Activated CD8-positive, alpha-beta T cell treated with anti-CD3 and anti-CD28 coated beads for 36 hours (primary cell): ENCODE measurements at regions not wholly inside any gene's neighbourhood (a gene's known extent, or its start where the extent isn't known, plus 50 kb on each side); places are given as distances from the start of the nearest gene placed in this dataset.

Experiments used
- ATAC-seq: fragments of 200-7000 bp; cut with Tn5 transposase; one replicate; pipeline ENCODE4 v1.10.0; 2021; ENCODE audit warnings: mild to moderate bottlenecking, moderate library complexity
- CTCF ChIA-PET: fragments of 350-600 bp; sonication (Branson Sonifier 250); formaldehyde crosslinking; loops from one replicate; lab custom pipeline; 2021; ENCODE audit warnings: antibody characterized with exemption; lab: Charles Lee
- POLR2A ChIA-PET: fragments of 350-600 bp; sonication (Branson Sonifier 250); formaldehyde crosslinking; loops from one replicate; lab custom pipeline; 2021; ENCODE audit warnings: antibody characterized with exemption; lab: Charles Lee
- DNase-seq: peaks from one replicate; pipeline ENCODE4 v3.0.0-alpha.2; 2020
- H3K27ac Mint-ChIP-seq: one replicate; pipeline ENCODE4 v1.8.0; 2021; ENCODE audit warnings: mild to moderate bottlenecking, mixed read lengths
- H3K27me3 Mint-ChIP-seq: one replicate; pipeline ENCODE4 v1.8.0; 2021; ENCODE audit warnings: mixed read lengths
- H3K36me3 Mint-ChIP-seq: one replicate; pipeline ENCODE4 v1.8.0; 2021; ENCODE audit warnings: low read depth, mixed read lengths
- H3K4me1 Mint-ChIP-seq: one replicate; pipeline ENCODE4 v1.8.0; 2021; ENCODE audit warnings: low read depth, mixed read lengths
- H3K4me3 Mint-ChIP-seq: one replicate; pipeline ENCODE4 v1.8.0; 2021; ENCODE audit warnings: mild to moderate bottlenecking, moderate library complexity, mixed read lengths
- H3K9me3 Mint-ChIP-seq: one replicate; pipeline ENCODE4 v1.8.0; 2021; ENCODE audit warnings: mixed read lengths
- intact Hi-C: fragments of 100-400 bp; cut with micrococcal nuclease; formaldehyde crosslinking; loops from one replicate; pipeline ENCODE4 v1.10.0; 2022
- TF ChIP-seq, protein P1 (sequence below): fragments of 200-600 bp; IDR thresholded peaks from one replicate; pipeline ENCODE4 v1.8.0; 2022; ENCODE audit warnings: antibody characterized with exemption, mild to moderate bottlenecking

DNA sequence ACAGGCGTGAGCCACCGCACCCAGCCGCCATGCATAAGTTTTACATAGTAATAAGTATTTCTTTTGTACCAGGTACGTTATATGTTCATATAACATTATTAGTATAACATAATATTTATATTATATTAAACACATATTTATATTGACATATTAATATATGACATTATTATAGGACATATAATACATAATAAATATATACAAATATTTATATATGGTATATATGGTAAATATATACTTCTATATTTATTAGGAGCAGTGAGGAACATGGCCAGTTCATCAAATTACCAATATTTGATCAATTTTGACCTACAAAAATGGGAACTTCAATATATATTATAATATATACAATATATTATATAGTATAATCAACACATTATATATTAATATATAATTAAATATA, 245.9 kb upstream of the FGGY start:
- Mint-ChIP-seq H3K4me3 (no peak overlapping the region), H3K36me3 (no peaks in the 10 kb centered on the region), H3K9me3 (no peaks in the 10 kb centered on the region), H3K4me1 (peaks cover 16% of the 10 kb centered on the region), H3K27me3 (no peaks in the 10 kb centered on the region), H3K27ac (no peak overlapping the region)
- DNase-seq (no peak), ATAC-seq (no peak)
- POLR2A ChIA-PET: no interaction called here
- TF ChIP-seq, protein P1, sequence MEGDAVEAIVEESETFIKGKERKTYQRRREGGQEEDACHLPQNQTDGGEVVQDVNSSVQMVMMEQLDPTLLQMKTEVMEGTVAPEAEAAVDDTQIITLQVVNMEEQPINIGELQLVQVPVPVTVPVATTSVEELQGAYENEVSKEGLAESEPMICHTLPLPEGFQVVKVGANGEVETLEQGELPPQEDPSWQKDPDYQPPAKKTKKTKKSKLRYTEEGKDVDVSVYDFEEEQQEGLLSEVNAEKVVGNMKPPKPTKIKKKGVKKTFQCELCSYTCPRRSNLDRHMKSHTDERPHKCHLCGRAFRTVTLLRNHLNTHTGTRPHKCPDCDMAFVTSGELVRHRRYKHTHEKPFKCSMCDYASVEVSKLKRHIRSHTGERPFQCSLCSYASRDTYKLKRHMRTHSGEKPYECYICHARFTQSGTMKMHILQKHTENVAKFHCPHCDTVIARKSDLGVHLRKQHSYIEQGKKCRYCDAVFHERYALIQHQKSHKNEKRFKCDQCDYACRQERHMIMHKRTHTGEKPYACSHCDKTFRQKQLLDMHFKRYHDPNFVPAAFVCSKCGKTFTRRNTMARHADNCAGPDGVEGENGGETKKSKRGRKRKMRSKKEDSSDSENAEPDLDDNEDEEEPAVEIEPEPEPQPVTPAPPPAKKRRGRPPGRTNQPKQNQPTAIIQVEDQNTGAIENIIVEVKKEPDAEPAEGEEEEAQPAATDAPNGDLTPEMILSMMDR: no peak
- intact Hi-C loops: no loop called here
- CTCF ChIA-PET: no interaction called here

DNA sequence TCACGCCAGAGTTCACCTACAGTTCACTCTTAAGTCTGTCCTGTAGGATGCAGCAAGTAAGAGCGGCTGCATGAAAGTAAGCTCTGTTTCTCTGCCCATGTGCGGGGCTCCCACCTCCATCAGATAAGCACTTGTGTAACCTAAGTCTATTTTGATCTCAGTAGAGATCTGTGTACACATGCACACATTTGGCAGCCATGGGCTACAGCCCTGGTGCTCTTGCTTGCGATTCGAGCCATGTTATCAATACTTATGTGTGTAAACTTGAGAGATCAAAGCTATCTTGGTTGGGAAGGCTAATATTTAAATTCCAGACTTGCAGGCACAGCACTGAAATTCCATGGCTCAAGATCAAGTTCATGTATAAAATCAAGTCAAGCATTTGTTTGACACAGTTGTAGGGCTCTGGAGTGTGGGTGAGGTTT, 244.7 kb upstream of the FGGY start:
- POLR2A ChIA-PET: interaction anchor here (0.6 to 1.2 kb wide), 2 partner anchors 9 to 27 kb away, joined by 3 read pairs; no protein-coding TSS in a partner anchor
- H3K4me1 Mint-ChIP-seq: peaks cover 5% of the 10 kb centered on the region
- no peaks in the 10 kb centered on the region for H3K36me3 Mint-ChIP-seq
- ATAC-seq (peak; percentile 24), DNase-seq (no peak)
- H3K27ac Mint-ChIP-seq: no peak overlapping the region
- TF ChIP-seq, protein P1: no peak
- H3K4me3 Mint-ChIP-seq: no peak overlapping the region
- CTCF ChIA-PET: interaction anchor here (1.4 kb wide), 1 partner anchor 20 kb away, joined by 3 read pairs; no protein-coding TSS in a partner anchor
- no peaks in the 10 kb centered on the region for H3K27me3 Mint-ChIP-seq
- intact Hi-C loops: no loop called here
- H3K9me3 Mint-ChIP-seq: no peaks in the 10 kb centered on the region

DNA sequence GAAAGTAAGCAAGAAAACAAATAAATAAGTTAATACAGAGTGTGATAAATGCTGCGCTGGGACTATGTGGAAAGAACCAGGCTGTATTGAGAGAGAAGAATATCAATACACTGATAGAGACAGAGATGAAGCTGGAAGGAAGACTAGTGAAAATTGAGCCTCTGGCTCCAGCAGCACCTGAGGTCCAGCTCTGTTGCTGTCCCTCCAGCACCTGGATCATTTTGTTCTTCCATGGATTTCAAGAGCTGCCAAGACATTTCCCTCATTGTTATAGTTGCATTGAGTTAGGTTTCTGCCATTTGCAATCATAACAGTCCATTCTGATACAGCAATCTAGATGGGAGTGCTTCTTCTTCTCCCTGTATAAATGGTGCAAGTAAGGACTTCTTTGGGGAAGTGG, 242.7 kb upstream of the FGGY start:
- TF ChIP-seq, protein P1: no peak
- no peaks in the 10 kb centered on the region for H3K27me3 Mint-ChIP-seq
- H3K27ac Mint-ChIP-seq: no peak overlapping the region
- POLR2A ChIA-PET: no interaction called here
- no peaks in the 10 kb centered on the region for H3K9me3 Mint-ChIP-seq
- ATAC-seq (no peak), DNase-seq (no peak)
- H3K36me3 Mint-ChIP-seq: no peaks in the 10 kb centered on the region
- intact Hi-C loops: no loop called here
- no peaks in the 10 kb centered on the region for H3K4me1 Mint-ChIP-seq
- CTCF ChIA-PET: interaction anchor here (0.8 to 1.3 kb wide), 2 partner anchors 9 to 12 kb away, joined by 4 read pairs; no protein-coding TSS in a partner anchor
- no peak overlapping the region for H3K4me3 Mint-ChIP-seq

DNA sequence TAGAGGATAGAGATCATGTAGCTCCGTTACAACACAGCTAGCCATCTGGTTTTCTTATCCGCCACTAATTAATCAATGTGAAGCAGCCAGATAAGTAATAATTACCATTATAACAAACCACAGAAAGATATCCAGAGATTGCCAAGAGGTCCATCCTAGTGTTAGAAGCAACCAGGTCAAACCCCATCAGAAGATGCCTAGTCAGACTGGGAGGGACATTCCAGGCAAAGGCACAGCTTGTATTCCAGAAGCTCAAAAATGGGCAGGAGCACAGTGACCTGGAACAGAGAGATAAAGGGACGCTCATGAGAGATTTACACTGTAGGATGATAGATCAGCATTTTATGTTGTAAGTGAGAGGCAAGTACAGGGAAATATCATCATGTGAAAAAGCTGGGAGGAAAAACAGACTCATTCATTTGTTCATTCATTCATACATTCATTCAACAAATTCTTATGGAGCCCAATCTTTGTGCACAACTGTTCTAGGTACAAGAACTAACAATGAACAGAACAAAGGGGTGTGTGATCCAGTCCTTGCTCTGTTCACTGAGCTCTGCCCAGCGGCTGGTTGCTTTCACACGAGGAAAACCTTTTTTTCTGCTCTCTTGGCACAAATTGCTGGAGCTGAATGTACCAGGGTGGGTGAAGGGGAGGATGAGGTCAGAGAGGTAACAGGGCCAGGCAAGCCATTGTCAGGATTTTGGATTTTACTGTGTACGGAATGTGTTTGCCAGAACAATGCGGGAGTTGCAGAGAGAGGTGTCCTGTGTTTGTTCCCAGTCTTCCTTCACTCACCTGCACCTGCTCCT, 240.8 kb upstream of the FGGY start:
- no peak for ATAC-seq

More for the DNA sequence above, 240.8 kb upstream of the FGGY start:
- ChIA-PET POLR2A (interaction anchor here (0.9 kb wide), 1 partner anchor 10 kb away, joined by 3 read pairs; no protein-coding TSS in a partner anchor), CTCF (no interaction called here)
- intact Hi-C loops: no loop called here
- no peak overlapping the region for H3K4me3 Mint-ChIP-seq
- TF ChIP-seq, protein P1: no peak
- no peak for DNase-seq
- no peaks in the 10 kb centered on the region for H3K27me3 Mint-ChIP-seq
- no peaks in the 10 kb centered on the region for H3K9me3 Mint-ChIP-seq
- H3K4me1 Mint-ChIP-seq: no peaks in the 10 kb centered on the region
- H3K27ac Mint-ChIP-seq: no peak overlapping the region
- no peaks in the 10 kb centered on the region for H3K36me3 Mint-ChIP-seq
